ENCODE measurements at regions not wholly inside any gene's neighbourhood (a gene's known extent, or its start where the extent isn't known, plus 50 kb on each side); places are given as distances from the start of the nearest gene placed in this dataset.
"Not testable (repeated sequence)": the region's sequence is repeated elsewhere in the genome, so short reads cannot be mapped to it uniquely, and the experiment has no call there.

- no peak overlapping the region for H3K4me3 ChIP-seq (ENCODE audit: low read depth, low read length)
- DNase-seq (ENCODE audit: low read depth): no peak
- TF ChIP-seq MYC (IDR thresholded peaks at IDR 0.05; ENCODE audit: low read depth, low read length): no peak
- no peak for TF ChIP-seq POLR2A (IDR thresholded peaks at IDR 0.05; ENCODE audit: extremely low read depth, insufficient read length)
- TF ChIP-seq, protein P1, sequence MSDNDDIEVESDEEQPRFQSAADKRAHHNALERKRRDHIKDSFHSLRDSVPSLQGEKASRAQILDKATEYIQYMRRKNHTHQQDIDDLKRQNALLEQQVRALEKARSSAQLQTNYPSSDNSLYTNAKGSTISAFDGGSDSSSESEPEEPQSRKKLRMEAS (IDR thresholded peaks at IDR 0.05; ENCODE audit: low read depth, low read length): no peak
- TF ChIP-seq CTCF (IDR thresholded peaks at IDR 0.05; ENCODE audit: low read depth, low read length): no peak
Observed at GRCh38 chr7:145434811-145435210, 599.0 kb upstream of the TPK1 start.

DNA sequence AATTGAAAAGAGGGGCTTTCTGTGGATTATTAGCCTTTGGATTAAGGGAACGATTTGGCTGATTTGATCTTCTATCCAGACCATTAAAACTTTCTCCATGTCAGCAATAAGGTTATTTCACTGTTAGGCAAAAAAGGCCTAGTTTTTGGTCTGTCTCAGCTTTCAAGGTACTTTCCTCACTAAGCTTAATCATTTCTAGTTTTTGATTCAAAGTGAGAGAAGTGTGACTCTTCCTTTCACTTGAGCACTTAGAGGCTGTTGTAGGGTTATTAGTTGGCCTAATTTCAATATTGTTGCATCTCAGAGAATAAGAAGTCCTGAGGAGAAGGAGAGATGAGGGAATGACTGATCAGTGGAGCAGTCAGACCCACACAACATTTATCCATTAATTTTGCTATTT lies 596.0 kb upstream of the TPK1 start:
- no peak for TF ChIP-seq POLR2A (IDR thresholded peaks at IDR 0.05; ENCODE audit: extremely low read depth, insufficient read length)
- TF ChIP-seq MYC (IDR thresholded peaks at IDR 0.05; ENCODE audit: low read depth, low read length): no peak
- TF ChIP-seq, protein P1 (IDR thresholded peaks at IDR 0.05; ENCODE audit: low read depth, low read length): no peak
- TF ChIP-seq CTCF (IDR thresholded peaks at IDR 0.05; ENCODE audit: low read depth, low read length): no peak
- no peak for DNase-seq (ENCODE audit: low read depth)
- H3K4me3 ChIP-seq (ENCODE audit: low read depth, low read length): no peak overlapping the region

DNA sequence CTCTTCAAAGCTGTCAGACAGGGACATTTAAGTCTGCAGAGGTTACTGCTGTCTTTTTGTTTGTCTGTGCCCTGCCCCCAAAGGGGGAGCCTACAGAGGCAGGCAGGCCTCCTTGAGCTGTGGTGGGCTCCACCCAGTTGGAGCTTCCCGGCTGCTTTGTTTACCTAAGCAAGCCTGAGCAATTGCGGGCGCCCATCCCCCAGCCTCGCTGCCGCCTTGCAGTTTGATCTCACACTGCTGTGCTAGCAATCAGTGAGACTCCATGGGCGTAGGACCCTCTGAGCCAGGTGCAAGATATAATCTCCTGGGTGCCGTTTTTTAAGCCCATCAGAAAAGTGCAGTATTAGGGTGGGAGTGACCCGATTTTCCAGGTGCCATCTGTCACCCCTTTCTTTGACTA lies 582.6 kb upstream of the TPK1 start:
- not testable (repeated sequence) for H3K4me3 ChIP-seq (ENCODE audit: low read depth, low read length); DNase-seq (ENCODE audit: low read depth)

DNA sequence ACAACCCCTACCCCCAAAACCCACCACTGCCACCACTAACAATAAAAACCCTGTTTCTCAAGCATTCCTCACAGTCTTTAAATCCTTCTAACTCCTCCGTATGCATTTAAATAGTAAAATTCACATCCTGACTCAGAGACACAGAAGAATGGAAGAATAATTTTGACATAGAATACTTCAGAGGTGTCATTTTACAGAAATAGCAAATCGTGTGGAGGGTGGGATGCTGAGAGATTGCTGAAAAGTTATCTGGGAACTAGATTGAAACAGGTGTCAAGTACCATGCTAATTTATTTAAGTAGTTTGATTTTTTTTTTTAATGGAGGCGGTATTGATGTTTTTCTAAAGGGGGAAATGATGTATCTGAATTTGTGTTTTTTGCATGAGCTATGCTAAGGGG lies 575.2 kb upstream of the TPK1 start:
- H3K4me3 ChIP-seq (ENCODE audit: low read depth, low read length): no peak overlapping the region
- DNase-seq (ENCODE audit: low read depth): no peak
- TF ChIP-seq CTCF (IDR thresholded peaks at IDR 0.05; ENCODE audit: low read depth, low read length) (no peak), POLR2A (IDR thresholded peaks at IDR 0.05; ENCODE audit: extremely low read depth, insufficient read length) (no peak), MYC (IDR thresholded peaks at IDR 0.05; ENCODE audit: low read depth, low read length) (no peak)
- TF ChIP-seq, protein P1 (IDR thresholded peaks at IDR 0.05; ENCODE audit: low read depth, low read length): no peak

- TF ChIP-seq POLR2A (IDR thresholded peaks at IDR 0.05; ENCODE audit: extremely low read depth, insufficient read length) (no peak), MYC (IDR thresholded peaks at IDR 0.05; ENCODE audit: low read depth, low read length) (no peak)
- TF ChIP-seq, protein P1 (IDR thresholded peaks at IDR 0.05; ENCODE audit: low read depth, low read length): no peak
- DNase-seq (ENCODE audit: low read depth): no peak
- no peak overlapping the region for H3K4me3 ChIP-seq (ENCODE audit: low read depth, low read length)
Observed at GRCh38 chr7:145398758-145399157, 562.9 kb upstream of the TPK1 start.

DNA sequence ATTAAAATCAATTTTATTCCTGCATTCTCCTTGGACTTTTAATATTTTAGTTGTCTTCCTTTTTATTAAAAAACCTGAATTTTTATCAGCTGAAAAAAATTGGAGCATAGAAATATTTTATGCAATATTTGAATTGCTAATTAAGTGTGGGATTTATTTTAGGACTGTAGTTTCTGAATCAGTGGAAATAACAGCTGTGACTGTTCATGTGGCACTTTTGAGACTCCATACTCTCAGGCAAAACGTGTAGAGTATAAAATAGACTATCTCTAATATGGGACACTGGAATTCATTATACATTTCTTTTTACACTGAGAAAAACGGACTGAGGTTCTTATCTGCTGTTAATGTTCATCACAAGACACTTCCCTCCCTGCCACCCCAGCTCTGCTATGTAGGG lies 558.3 kb upstream of the TPK1 start:
- DNase-seq (ENCODE audit: low read depth): no peak
- no peak overlapping the region for H3K4me3 ChIP-seq (ENCODE audit: low read depth, low read length)
- TF ChIP-seq, protein P1 (IDR thresholded peaks at IDR 0.05; ENCODE audit: low read depth, low read length): no peak
- TF ChIP-seq CTCF (IDR thresholded peaks at IDR 0.05; ENCODE audit: low read depth, low read length) (no peak), MYC (IDR thresholded peaks at IDR 0.05; ENCODE audit: low read depth, low read length) (no peak), POLR2A (IDR thresholded peaks at IDR 0.05; ENCODE audit: extremely low read depth, insufficient read length) (no peak)

- no peak for DNase-seq (ENCODE audit: low read depth)
- TF ChIP-seq MYC (IDR thresholded peaks at IDR 0.05; ENCODE audit: low read depth, low read length) (no peak), CTCF (IDR thresholded peaks at IDR 0.05; ENCODE audit: low read depth, low read length) (no peak), POLR2A (IDR thresholded peaks at IDR 0.05; ENCODE audit: extremely low read depth, insufficient read length) (no peak)
- TF ChIP-seq, protein P1 (IDR thresholded peaks at IDR 0.05; ENCODE audit: low read depth, low read length): no peak
- H3K4me3 ChIP-seq (ENCODE audit: low read depth, low read length): no peak overlapping the region
Observed at GRCh38 chr7:145382762-145383161, 546.9 kb upstream of the TPK1 start.

All from NB4 (cell line).